GM23338 (cell line): ENCODE measurements at regions not wholly inside any gene's neighbourhood (a gene's known extent, or its start where the extent isn't known, plus 50 kb on each side); places are given as distances from the start of the nearest gene placed in this dataset.

Experiments used
- CREB1 ChIP-seq: fragments of 250-450 bp; sonication (Bioruptor Pico); IDR thresholded peaks from 2 replicates; pipeline ENCODE4 v1.5.0; 2020; ENCODE audit warnings: low read depth, mild to moderate bottlenecking, moderate library complexity
- EZH2 ChIP-seq: fragments of 200-600 bp; sonication (generic); IDR thresholded peaks from one replicate; pipeline ENCODE4 v1.8.0; 2017; ENCODE audit warnings: antibody characterized with exemption, mild to moderate bottlenecking, low read depth; ENCODE audit not compliant: unreplicated experiment

GRCh38 chr4:82042042-82042441 lies 331.7 kb downstream of the HNRNPD start:
- no peak for TF ChIP-seq CREB1 (CRISPR knock-in tag)
- no peak for TF ChIP-seq EZH2
